ENCODE measurements at regions not wholly inside any gene's neighbourhood (a gene's known extent, or its start where the extent isn't known, plus 50 kb on each side); places are given as distances from the start of the nearest gene placed in this dataset.

DNA sequence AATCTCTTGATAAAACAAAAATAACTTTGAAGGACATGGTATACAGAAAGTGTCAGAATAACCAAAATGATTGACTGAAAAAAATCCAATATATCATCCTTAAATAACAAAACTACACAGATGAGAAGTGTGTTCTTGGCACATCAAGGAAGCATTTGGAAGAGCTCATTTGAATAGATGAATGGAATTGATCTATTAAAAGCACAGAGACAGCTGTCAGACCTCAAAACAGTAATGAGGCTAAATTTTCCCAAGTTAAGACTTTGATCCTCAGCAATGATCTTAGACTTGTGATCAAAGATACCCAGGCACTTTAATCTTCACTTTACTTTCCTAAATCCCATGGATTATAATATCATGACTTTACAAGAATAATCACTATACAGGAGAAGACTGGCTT, 395.4 kb upstream of the NFE2L3 start:
- intact Hi-C loops (cut with micrococcal nuclease): no loop called here
- CTCF ChIA-PET: no interaction called here

DNA sequence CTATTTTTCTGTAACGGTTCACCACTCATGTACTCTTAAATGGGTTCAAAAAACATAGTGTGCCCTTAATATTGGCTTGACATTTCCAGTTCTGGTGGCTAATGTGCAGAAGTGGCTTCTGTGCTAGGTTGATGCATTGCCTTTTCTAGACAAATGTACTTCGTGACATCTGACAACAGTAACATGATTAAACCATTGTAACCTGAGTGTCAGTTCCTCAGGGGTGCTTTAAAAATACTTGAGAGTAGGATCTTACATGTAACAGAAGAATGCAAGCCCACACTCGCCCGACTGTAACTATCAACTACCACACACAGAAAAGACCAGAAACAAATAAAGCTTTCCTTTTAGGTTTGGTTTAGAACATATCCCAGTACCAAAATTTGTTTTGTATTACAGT, 393.4 kb upstream of the NFE2L3 start:
- intact Hi-C loops (cut with micrococcal nuclease): no loop called here
- CTCF ChIA-PET: no interaction called here
- DNase-seq: no peak
- Mint-ChIP-seq H3K9me3 (no peaks in the 10 kb centered on the region), H3K4me3 (no peak overlapping the region), H3K4me1 (ENCODE audit: low read depth) (no peaks in the 10 kb centered on the region), H3K27me3 (ENCODE audit: low read depth) (peaks cover 2% of the 10 kb centered on the region), H3K36me3 (ENCODE audit: low read depth) (no peaks in the 10 kb centered on the region), H3K27ac (no peak overlapping the region)

More for the DNA sequence above, 395.4 kb upstream of the NFE2L3 start:
- no peaks in the 10 kb centered on the region for H3K36me3 Mint-ChIP-seq (ENCODE audit: low read depth)
- H3K27me3 Mint-ChIP-seq (ENCODE audit: low read depth): peaks cover 2% of the 10 kb centered on the region
- no peak overlapping the region for H3K27ac Mint-ChIP-seq
- H3K9me3 Mint-ChIP-seq: no peaks in the 10 kb centered on the region
- no peaks in the 10 kb centered on the region for H3K4me1 Mint-ChIP-seq (ENCODE audit: low read depth)
- no peak overlapping the region for H3K4me3 Mint-ChIP-seq
- no peak for DNase-seq

DNA sequence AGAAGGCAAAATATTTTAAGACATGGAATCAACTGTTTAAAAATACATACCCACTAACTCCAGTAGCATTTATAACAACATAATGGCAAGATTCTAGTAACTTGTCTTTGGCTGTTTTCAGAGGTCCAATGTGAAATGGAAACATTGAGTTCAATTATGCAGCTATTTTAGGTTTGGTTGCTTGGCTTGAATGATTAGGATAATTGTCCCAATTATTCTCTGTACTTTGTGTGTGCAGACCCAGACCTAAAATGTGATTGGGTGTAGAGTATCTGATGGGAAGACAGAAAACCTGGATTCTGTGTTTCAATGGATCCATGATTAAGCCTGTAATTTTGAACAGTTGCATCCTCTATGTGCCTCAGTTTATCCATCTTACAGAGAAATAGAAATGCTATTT, 392.7 kb upstream of the NFE2L3 start:
- no peaks in the 10 kb centered on the region for H3K9me3 Mint-ChIP-seq

DNA sequence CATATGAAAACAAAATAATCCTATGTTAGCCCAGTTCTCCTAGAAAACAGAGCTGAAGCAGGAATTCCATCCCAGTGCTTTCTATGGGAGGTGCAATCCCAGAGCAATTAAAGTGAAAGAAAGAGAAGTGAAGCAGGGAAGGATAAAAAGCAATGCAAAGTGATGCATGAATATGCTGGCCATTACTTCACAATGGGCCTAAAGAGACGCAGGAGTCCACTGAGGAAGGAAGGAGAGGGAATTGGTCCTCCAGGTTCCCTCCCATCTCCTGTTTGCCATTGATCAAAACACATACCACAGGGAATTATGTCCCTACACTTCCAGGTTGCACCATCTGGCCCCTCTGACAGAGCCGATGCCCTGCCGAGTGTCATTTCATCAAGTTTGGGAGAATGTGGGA, 392.2 kb upstream of the NFE2L3 start:
- H3K27ac Mint-ChIP-seq: no peak overlapping the region
- no peaks in the 10 kb centered on the region for H3K36me3 Mint-ChIP-seq (ENCODE audit: low read depth)
- no peak for DNase-seq
- CTCF ChIA-PET: no interaction called here
- no peaks in the 10 kb centered on the region for H3K9me3 Mint-ChIP-seq
- H3K4me1 Mint-ChIP-seq (ENCODE audit: low read depth): no peaks in the 10 kb centered on the region
- peaks cover 2% of the 10 kb centered on the region for H3K27me3 Mint-ChIP-seq (ENCODE audit: low read depth)
- H3K4me3 Mint-ChIP-seq: no peak overlapping the region
- intact Hi-C loops (cut with micrococcal nuclease): no loop called here

More for the DNA sequence above, 392.7 kb upstream of the NFE2L3 start:
- Mint-ChIP-seq H3K36me3 (ENCODE audit: low read depth) (no peaks in the 10 kb centered on the region), H3K4me3 (no peak overlapping the region), H3K27me3 (ENCODE audit: low read depth) (peaks cover 2% of the 10 kb centered on the region), H3K4me1 (ENCODE audit: low read depth) (no peaks in the 10 kb centered on the region), H3K27ac (no peak overlapping the region)
- CTCF ChIA-PET: no interaction called here
- no peak for DNase-seq
- intact Hi-C loops (cut with micrococcal nuclease): no loop called here

DNA sequence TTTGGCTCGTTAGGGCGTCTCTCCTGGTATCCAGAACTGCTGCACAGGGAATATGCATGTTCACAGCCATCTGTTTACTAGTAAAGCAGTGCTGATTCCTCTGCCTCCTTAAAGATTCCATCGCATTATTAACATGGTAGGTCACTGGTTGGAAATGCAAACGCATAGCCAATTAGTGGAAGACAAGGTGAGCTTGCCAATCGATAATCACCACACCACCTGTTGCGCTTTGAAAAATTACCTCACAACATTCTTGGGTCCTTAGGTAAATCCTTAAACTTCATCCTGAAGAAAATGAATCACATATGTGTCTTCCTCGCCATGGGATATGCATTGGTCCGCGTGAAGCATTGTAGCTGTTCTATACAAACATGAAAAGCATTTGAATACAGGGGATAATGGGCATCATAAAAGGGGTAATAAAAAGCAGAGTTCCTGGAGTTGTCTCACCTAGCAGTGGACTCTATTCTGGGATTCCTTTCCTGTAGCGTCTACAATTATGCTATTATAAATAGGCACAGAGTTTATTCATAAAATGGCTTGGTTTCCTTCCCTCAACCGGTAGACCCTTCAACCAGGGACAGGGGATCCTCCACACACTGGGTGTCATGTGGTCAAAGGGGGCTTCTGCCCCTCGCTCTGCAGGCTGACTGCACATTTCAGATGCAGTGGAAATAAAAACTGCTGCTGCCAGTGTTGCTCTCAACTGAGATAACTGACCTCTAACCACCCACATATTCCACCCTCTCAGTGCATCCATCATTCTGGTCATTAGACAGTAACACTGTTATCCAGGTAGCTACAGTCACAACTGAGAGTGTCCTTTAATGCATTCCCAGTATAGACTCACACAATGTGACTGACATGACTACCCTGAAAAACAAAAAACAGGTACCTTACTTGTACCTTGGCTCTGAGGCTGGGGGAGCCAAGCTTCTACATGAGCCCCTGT, 389.2 kb upstream of the NFE2L3 start:
- CTCF ChIA-PET: no interaction called here
- no peak for DNase-seq
- H3K27me3 Mint-ChIP-seq (ENCODE audit: low read depth): peaks cover 2% of the 10 kb centered on the region
- intact Hi-C loops (cut with micrococcal nuclease): no loop called here
- no peak overlapping the region for H3K27ac Mint-ChIP-seq
- H3K4me1 Mint-ChIP-seq (ENCODE audit: low read depth): no peaks in the 10 kb centered on the region
- no peaks in the 10 kb centered on the region for H3K9me3 Mint-ChIP-seq
- H3K36me3 Mint-ChIP-seq (ENCODE audit: low read depth): no peaks in the 10 kb centered on the region
- no peak overlapping the region for H3K4me3 Mint-ChIP-seq

DNA sequence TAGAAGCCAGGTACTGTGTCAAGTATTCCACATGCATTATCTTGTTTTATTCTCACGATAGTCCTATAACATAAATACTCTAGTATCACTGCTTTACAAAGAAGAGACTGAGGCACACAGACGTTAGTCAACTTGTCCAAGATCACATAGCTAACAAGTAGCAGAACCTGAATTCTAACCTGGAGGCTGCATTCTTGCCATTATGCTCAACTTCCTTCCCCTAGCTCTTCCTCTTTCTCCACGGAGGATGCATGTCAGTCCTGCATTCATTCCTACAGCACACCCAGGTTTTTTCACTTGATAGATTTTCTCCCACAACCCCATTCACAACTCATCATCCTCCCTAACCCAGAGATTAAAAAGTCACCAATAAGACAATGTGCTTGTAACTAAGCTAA, 388.5 kb upstream of the NFE2L3 start:
- Mint-ChIP-seq H3K36me3 (ENCODE audit: low read depth) (no peaks in the 10 kb centered on the region), H3K27ac (no peak overlapping the region), H3K4me3 (no peak overlapping the region), H3K4me1 (ENCODE audit: low read depth) (no peaks in the 10 kb centered on the region), H3K27me3 (ENCODE audit: low read depth) (peaks cover 2% of the 10 kb centered on the region), H3K9me3 (no peaks in the 10 kb centered on the region)
- intact Hi-C loops (cut with micrococcal nuclease): no loop called here
- DNase-seq: no peak
- CTCF ChIA-PET: no interaction called here

DNA sequence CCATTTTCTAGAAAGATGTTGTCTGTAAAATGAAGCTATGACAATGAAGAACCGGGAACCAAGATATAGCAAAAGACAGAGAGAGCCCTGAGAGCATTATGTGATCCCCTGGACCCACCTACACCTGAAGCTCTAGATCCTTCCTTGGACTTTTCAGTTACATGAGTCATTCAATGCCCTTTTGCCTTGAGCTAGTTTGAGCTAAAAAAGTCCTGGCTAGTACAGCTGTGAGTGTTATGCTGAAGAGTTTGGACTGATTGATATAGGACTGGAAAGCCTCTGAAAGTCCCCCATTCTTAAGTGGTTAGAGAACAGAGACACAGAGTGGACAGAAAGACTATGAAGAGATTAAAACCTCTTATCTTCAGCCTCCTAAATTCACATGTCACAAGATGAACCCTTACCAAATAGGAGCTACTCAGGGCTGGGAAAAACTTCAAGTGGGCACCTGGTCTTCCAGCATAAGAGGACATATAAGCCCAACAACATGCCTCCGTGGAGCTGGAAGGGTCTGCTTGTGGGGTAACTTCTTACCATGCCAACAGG, 386.8 kb upstream of the NFE2L3 start:
- no peak overlapping the region for H3K27ac Mint-ChIP-seq
- intact Hi-C loops (cut with micrococcal nuclease): no loop called here
- H3K36me3 Mint-ChIP-seq (ENCODE audit: low read depth): no peaks in the 10 kb centered on the region
- H3K27me3 Mint-ChIP-seq (ENCODE audit: low read depth): peaks cover 2% of the 10 kb centered on the region
- no peak for DNase-seq
- no peak overlapping the region for H3K4me3 Mint-ChIP-seq
- CTCF ChIA-PET: interaction anchor here (0.8 kb wide), 1 partner anchor 9 kb away, joined by 3 read pairs; no protein-coding TSS in a partner anchor
- no peaks in the 10 kb centered on the region for H3K4me1 Mint-ChIP-seq (ENCODE audit: low read depth)
- H3K9me3 Mint-ChIP-seq: no peaks in the 10 kb centered on the region

DNA sequence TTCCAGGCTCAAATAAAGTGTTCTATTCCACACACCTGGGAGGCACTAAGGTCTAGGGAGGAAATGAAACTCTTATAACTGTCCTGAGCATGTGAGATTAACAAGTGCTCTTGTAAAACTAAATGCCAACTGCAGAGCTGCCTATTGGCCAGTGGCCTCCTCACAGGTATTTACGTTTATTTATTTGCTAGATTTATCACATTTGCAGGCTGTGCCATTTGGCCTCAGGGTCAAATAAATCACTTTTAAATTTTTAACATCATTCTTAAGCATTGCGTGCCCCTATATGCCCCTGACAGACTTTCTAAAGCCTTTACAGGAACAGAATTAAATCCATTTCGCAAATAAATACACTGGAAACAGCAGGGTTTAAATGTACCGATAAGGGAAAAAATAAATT, 381.8 kb upstream of the NFE2L3 start:
- H3K36me3 Mint-ChIP-seq (ENCODE audit: low read depth): no peaks in the 10 kb centered on the region
- H3K9me3 Mint-ChIP-seq: no peaks in the 10 kb centered on the region
- intact Hi-C loops (cut with micrococcal nuclease): no loop called here
- H3K4me3 Mint-ChIP-seq: no peak overlapping the region
- H3K27me3 Mint-ChIP-seq (ENCODE audit: low read depth): no peaks in the 10 kb centered on the region
- DNase-seq: no peak
- CTCF ChIA-PET: no interaction called here
- H3K4me1 Mint-ChIP-seq (ENCODE audit: low read depth): no peaks in the 10 kb centered on the region
- H3K27ac Mint-ChIP-seq: no peak overlapping the region

DNA sequence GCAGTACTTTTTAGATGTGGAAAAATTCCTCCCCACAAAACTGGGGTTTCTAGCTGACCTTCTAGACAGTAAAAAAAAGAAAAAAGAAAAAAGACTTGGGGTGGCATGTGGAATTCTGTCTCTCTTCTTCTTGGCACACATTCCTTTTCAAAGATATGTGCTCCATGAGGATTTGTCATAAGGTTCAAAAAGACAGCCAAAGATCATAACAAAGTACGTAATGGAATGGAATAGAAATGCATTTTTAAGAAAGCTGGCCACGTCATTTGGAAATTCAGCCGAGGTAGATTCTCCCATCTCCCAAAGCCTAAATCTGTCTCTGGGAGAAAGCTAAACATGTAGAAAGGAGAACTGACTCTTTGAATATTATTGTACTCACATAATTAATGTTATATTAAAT, 381.3 kb upstream of the NFE2L3 start:
- intact Hi-C loops (cut with micrococcal nuclease): no loop called here
- no peaks in the 10 kb centered on the region for H3K27me3 Mint-ChIP-seq (ENCODE audit: low read depth)
- no peaks in the 10 kb centered on the region for H3K36me3 Mint-ChIP-seq (ENCODE audit: low read depth)
- H3K4me1 Mint-ChIP-seq (ENCODE audit: low read depth): no peaks in the 10 kb centered on the region
- H3K27ac Mint-ChIP-seq: no peak overlapping the region
- no peaks in the 10 kb centered on the region for H3K9me3 Mint-ChIP-seq
- no peak for DNase-seq
- H3K4me3 Mint-ChIP-seq: no peak overlapping the region
- CTCF ChIA-PET: no interaction called here

DNA sequence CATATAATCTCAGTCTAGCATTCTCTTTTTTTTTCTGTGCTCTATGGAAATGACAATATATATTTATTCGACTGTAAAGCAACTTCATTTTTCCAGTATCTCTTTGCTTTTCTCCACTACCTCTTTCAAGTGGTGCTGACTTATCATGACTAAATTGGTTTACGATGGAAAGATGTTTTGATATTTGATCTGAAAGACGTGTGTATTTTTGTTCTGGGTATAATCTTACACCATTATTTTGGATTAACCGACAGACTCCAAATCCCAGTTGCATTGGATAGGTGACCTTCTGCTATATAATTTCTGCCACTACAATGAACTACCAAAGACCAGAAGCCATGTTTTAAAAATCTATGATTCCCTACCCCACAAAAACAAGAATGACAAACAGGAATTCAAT, 380.5 kb upstream of the NFE2L3 start:
- Mint-ChIP-seq H3K4me3 (no peak overlapping the region), H3K27me3 (ENCODE audit: low read depth) (no peaks in the 10 kb centered on the region), H3K36me3 (ENCODE audit: low read depth) (no peaks in the 10 kb centered on the region), H3K4me1 (ENCODE audit: low read depth) (no peaks in the 10 kb centered on the region), H3K27ac (no peak overlapping the region), H3K9me3 (no peaks in the 10 kb centered on the region)
- no peak for DNase-seq
- CTCF ChIA-PET: interaction anchor here (0.9 kb wide), 1 partner anchor 80 kb away, joined by 3 read pairs; no protein-coding TSS in a partner anchor
- intact Hi-C loops (cut with micrococcal nuclease): no loop called here

DNA sequence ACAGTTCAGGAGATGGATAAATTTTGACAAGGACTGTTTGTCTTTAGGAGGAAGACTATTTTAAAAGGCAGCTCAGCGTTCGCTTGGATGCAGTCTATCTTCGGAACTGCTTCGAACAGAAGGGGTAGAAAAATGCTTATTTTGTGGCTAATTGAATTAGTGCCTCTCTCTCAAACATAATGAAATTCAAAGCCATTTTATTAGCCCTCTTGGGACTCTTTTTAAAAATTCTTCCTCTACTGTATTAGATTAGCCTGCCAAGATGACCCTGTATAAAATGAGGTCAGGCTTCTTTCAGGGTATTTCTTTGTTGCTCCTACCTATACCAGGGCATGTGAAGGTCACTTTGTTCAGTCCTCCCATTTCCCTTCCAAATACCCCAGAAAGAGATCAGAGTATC, 379.2 kb upstream of the NFE2L3 start:
- intact Hi-C loops (cut with micrococcal nuclease): no loop called here
- Mint-ChIP-seq H3K9me3 (no peaks in the 10 kb centered on the region), H3K36me3 (ENCODE audit: low read depth) (no peaks in the 10 kb centered on the region), H3K27me3 (ENCODE audit: low read depth) (no peaks in the 10 kb centered on the region), H3K4me3 (no peak overlapping the region), H3K27ac (no peak overlapping the region), H3K4me1 (ENCODE audit: low read depth) (no peaks in the 10 kb centered on the region)
- no peak for DNase-seq
- CTCF ChIA-PET: no interaction called here

DNA sequence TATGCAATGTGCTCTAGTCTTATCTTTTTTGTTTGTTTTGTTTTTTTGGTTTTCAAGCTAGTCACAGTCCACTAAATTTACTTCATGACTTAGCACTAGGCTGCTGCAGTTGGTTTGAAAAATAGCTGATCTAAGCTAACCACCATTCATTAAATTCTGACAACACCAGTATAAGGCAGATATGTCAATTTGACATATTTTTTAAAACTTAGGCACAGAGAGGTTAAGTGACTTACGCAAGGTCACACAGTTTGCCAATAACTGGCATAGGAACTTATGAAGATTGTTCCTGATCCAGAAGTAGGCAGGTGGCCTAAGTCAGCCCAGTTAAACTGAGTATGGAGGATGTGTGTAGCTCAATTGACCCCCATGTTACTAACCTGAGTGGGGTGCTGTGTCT, 377.3 kb upstream of the NFE2L3 start:
- CTCF ChIA-PET: interaction anchor here (0.6 to 0.8 kb wide), 2 partner anchors 9 to 22 kb away, joined by 3 to 4 read pairs; no protein-coding TSS in a partner anchor
- Mint-ChIP-seq H3K4me1 (ENCODE audit: low read depth) (no peaks in the 10 kb centered on the region), H3K27me3 (ENCODE audit: low read depth) (peaks cover 6% of the 10 kb centered on the region), H3K9me3 (no peaks in the 10 kb centered on the region), H3K36me3 (ENCODE audit: low read depth) (no peaks in the 10 kb centered on the region), H3K4me3 (no peak overlapping the region), H3K27ac (no peak overlapping the region)
- intact Hi-C loops (cut with micrococcal nuclease): no loop called here
- DNase-seq: no peak

DNA sequence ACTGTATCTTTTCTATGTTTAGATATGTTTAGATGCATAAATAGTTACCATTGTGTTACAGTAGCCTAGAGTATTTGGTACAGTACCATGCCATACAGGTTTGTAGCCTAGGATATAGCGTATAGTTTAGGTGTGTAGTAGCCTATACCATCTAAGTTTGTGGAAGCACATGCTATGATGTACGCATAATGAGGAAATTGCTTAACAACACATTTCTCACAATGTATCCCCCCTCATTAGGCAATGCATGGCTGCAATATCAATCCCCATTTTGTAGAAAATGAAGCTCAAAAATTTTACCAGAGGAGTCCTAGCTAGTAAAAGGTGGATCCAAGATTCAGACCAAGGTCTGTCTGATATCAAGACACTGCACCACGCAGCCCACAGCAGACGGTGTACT, 376.4 kb upstream of the NFE2L3 start:
- Mint-ChIP-seq H3K4me1 (ENCODE audit: low read depth) (no peaks in the 10 kb centered on the region), H3K27ac (no peak overlapping the region), H3K9me3 (no peaks in the 10 kb centered on the region), H3K4me3 (no peak overlapping the region), H3K36me3 (ENCODE audit: low read depth) (no peaks in the 10 kb centered on the region), H3K27me3 (ENCODE audit: low read depth) (peaks cover 8% of the 10 kb centered on the region)
- CTCF ChIA-PET: no interaction called here
- intact Hi-C loops (cut with micrococcal nuclease): no loop called here
- DNase-seq: no peak

Measured in activated naive CD4-positive, alpha-beta T cell treated with anti-CD3 and anti-CD28 coated beads for 36 hours (primary cell).